Kidney epithelial cell (primary cell): ENCODE measurements at regions not wholly inside any gene's neighbourhood (a gene's known extent, or its start where the extent isn't known, plus 50 kb on each side); places are given as distances from the start of the nearest gene placed in this dataset.

Experiments used
- DNase-seq: peaks from one replicate; pipeline ENCODE4 v3.0.0-alpha.2; 2010; ENCODE audit warnings: low read depth
- H3K27me3 ChIP-seq: 2 replicates; pipeline ENCODE4 v1.6.0; 2011; ENCODE audit warnings: low read length; ENCODE audit not compliant: control insufficient read depth, insufficient read depth
- H3K36me3 ChIP-seq: 2 replicates; pipeline ENCODE4 v1.5.1; 2011; ENCODE audit warnings: low read length; ENCODE audit not compliant: control insufficient read depth, insufficient read depth
- H3K4me3 ChIP-seq: 2 replicates; pipeline ENCODE4 v1.5.1; 2011; ENCODE audit warnings: low read depth, mild to moderate bottlenecking, control low read depth, low read length
- TF ChIP-seq, protein P1 (sequence below): IDR thresholded peaks from 2 replicates; pipeline ENCODE4 v1.5.1; 2011; ENCODE audit warnings: mild to moderate bottlenecking, moderate library complexity, low read length, control low read depth, inconsistent platforms; ENCODE audit not compliant: insufficient read depth, poor library complexity, severe bottlenecking

DNA sequence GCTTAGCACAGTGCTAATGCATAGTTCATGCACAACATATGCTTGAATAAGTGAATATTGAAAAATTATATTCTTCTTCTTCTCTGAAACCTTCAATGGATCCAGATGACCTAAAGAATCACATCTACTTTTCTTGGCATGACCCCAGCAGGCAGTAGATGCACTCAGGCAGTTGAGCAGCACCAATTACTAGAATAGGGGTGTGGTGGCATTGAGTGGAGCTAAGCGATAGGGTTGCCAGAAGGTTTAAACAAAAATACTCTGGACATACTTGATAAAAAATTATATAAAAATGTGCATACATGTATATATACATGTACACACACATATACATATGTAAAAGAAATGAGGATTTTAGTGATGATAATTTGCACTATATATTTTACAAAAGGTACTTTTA lies 81.8 kb downstream of the NFKBIZ start:
- TF ChIP-seq, protein P1, sequence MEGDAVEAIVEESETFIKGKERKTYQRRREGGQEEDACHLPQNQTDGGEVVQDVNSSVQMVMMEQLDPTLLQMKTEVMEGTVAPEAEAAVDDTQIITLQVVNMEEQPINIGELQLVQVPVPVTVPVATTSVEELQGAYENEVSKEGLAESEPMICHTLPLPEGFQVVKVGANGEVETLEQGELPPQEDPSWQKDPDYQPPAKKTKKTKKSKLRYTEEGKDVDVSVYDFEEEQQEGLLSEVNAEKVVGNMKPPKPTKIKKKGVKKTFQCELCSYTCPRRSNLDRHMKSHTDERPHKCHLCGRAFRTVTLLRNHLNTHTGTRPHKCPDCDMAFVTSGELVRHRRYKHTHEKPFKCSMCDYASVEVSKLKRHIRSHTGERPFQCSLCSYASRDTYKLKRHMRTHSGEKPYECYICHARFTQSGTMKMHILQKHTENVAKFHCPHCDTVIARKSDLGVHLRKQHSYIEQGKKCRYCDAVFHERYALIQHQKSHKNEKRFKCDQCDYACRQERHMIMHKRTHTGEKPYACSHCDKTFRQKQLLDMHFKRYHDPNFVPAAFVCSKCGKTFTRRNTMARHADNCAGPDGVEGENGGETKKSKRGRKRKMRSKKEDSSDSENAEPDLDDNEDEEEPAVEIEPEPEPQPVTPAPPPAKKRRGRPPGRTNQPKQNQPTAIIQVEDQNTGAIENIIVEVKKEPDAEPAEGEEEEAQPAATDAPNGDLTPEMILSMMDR = no peak
- Histone ChIP-seq H3K27me3 (no peaks in the 10 kb centered on the region), H3K4me3 (no peak overlapping the region), H3K36me3 (no peaks in the 10 kb centered on the region)
- DNase-seq = no peak

DNA sequence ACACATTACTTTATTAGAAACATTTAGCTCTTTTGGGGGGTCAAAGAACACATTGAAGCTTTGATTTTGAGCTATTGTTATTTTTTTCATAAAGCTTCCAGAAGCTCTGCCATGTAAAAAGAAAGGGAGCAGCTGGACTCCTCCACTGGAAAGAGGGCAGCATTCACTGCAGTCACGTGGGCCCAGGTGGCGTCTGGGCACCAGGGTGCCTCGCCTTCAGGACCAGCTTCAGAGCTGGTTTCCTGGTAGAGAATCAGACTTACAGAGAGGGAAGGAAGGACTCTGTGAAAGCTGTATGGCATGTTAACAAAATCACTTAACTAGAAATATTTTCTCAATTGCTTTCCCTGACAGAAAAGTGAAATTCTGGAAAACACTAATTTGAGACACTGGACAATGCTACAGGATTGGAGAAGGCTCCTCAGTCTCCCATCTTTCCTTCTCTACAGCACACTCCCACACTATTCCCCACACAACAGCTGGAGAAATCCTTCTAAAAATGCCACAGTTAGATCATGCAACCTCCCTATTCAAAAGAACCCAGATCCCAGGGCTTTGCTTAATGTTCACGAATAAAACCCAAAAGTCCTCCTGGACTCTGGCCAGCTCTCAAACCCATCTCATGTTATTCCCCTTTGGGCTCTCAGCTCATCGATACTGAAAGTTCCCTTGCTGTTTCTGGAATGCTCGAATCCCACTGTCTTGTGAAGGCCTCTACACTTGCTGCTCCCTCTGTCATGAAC lies 83.2 kb downstream of the NFKBIZ start:
- Histone ChIP-seq H3K36me3 (no peaks in the 10 kb centered on the region), H3K27me3 (no peaks in the 10 kb centered on the region), H3K4me3 (no peak overlapping the region)
- DNase-seq = no peak
- TF ChIP-seq, protein P1 = no peak

DNA sequence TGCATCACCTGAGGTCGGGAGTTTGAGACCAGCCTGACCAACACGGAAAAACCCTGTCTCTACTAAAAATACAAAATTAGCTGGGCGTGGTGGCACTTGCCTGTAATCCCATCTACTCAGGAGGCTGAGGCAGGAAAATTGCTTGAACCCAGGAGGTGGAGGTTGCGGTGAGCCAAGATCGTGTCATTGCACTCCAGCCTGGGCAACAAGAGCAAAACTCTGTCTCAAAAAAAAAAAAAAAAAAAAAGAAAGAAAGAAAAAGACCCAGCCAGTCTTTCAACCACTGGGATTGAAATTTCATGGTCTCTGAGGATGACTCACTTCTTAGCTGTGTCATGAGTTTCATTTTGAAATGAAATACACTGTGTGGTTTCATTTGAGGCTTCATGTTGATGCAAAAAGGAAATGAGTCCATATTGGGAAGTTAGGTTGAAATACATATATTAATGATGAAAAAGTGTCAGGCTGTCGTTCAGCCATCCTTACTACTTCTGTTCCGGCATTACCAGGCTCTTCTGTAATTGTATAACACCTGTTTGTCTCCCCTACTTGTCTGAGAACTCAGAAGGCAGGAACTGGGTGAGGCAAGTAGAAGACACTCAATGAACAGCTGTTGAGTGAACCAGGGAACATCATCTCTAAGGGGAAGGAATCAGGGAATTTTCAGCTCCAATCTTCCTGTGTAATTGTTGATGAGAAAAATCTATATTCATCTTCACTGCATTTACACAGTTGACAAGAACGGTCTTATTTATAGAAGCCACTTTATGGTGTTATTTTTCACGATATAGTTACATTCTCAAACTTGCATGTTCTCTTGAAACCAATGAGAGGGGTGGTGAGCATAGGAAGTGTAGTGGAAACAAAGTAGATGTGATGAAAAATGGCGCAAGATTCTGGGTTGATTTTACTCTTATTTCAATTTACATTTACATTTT lies 87.4 kb downstream of the NFKBIZ start:
- TF ChIP-seq, protein P1 = no peak
- no peaks in the 10 kb centered on the region for H3K27me3 ChIP-seq
- H3K36me3 ChIP-seq = no peaks in the 10 kb centered on the region
- peak; percentile 89 for DNase-seq
- H3K4me3 ChIP-seq = no peak overlapping the region

- no peaks in the 10 kb centered on the region for H3K36me3 ChIP-seq
- TF ChIP-seq, protein P1 = no peak
- H3K4me3 ChIP-seq = no peak overlapping the region
- DNase-seq = no peak
- H3K27me3 ChIP-seq = no peaks in the 10 kb centered on the region
Measured at GRCh38 chr3:101938262-101938847, 89.0 kb downstream of the NFKBIZ start.

DNA sequence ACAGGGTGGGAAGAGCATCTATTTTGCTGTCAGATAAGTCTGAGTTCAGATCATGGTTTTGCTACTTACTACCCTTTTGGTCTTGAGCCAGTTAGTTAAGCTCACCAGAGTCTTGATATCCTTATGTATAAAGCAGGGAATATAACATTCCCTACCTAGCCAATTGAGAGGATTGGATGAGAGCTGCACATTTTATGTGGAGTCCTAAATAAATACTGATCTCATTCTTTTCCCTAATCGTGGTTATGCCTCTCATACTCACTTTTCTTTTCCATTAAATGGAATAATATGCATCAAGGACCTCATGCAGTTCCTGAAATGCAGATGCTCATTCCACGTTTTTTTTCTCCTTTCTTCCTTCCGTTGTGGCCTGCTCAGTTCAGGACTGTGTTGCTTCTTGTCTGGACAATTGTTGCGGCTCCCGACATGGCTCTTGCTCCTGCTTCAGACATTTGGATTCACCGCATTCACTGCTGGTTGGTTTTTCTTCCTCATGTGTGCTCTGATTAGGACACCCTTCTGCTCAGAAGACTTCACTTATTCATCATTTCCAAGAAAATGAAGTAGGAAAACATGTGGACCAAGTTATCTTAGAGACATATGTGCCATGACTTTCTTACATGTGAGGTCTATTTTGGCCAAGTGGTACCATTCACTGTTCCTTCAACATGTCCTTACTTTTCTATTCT lies 90.2 kb downstream of the NFKBIZ start:
- no peaks in the 10 kb centered on the region for H3K27me3 ChIP-seq
- H3K36me3 ChIP-seq = no peaks in the 10 kb centered on the region
- TF ChIP-seq, protein P1 = no peak
- no peak overlapping the region for H3K4me3 ChIP-seq
- DNase-seq = no peak
